Lung (tissue), 11 donors: ENCODE measurements at regions not wholly inside any gene's neighbourhood (a gene's known extent, or its start where the extent isn't known, plus 50 kb on each side); places are given as distances from the start of the nearest gene placed in this dataset.

Source experiments
- ATAC-seq: fragments of 200-7000 bp; cut with Tn5 transposase; one replicate; pipeline ENCODE4 v1.9.1; 2020; ENCODE audit warnings: moderate number of reproducible peaks; ENCODE audit not compliant: insufficient read depth, low FRiP score
- DNase-seq, 3 donors: peaks; one replicate each; pipeline ENCODE4 v3.0.0-alpha.2; 2013 to 2017
- H3K27ac ChIP-seq, 2 donors: one replicate each; pipeline ENCODE4 v1.5.1; 2013; ENCODE audit warnings: mild to moderate bottlenecking in 2 of 2, moderate library complexity in 2 of 2, control low read depth in 1 of 2, inconsistent platforms in 1 of 2, low read depth in 1 of 2, low read length in 1 of 2
- H3K27me3 ChIP-seq, 3 donors: one replicate each; pipeline ENCODE4 v1.5.1; 2013; ENCODE audit warnings: low read length in 2 of 3; ENCODE audit not compliant: control insufficient read depth in 3 of 3, insufficient read depth in 3 of 3
- H3K36me3 ChIP-seq, 4 donors: one replicate each; pipeline ENCODE4 v1.5.1; 2013; ENCODE audit warnings: low read length in 4 of 4, mild to moderate bottlenecking in 1 of 4, moderate library complexity in 1 of 4; ENCODE audit not compliant: control insufficient read depth in 4 of 4, insufficient read depth in 4 of 4
- H3K4me1 ChIP-seq, 5 donors: one replicate each; pipeline ENCODE4 v1.5.1; 2013; ENCODE audit warnings: low read length in 5 of 5, mild to moderate bottlenecking in 2 of 5, moderate library complexity in 1 of 5; ENCODE audit not compliant: control insufficient read depth in 5 of 5, insufficient read depth in 5 of 5
- H3K4me3 ChIP-seq: one replicate; pipeline ENCODE4 v1.5.1; 2013; ENCODE audit warnings: mild to moderate bottlenecking, control low read depth, moderate library complexity
- H3K9ac ChIP-seq, 2 donors: one replicate each; pipeline ENCODE4 v1.5.1; 2013; ENCODE audit warnings: low read length in 2 of 2, control low read depth in 1 of 2; ENCODE audit not compliant: insufficient read depth in 1 of 2
- H3K9me3 ChIP-seq, 4 donors: one replicate each; pipeline ENCODE4 v1.5.1; 2013; ENCODE audit warnings: low read length in 3 of 4, mild to moderate bottlenecking in 1 of 4, moderate library complexity in 1 of 4; ENCODE audit not compliant: control insufficient read depth in 4 of 4, insufficient read depth in 3 of 4
- WGBS, 2 donors: extraction: QIAGEN DNeasy Blood & Tissue Kit; methylation state at CpG; one replicate each; pipeline ENCODE4 v1.1.7; 2013; 5-methylcytosine and 5-hydroxymethylcytosine counted together
- TF ChIP-seq, protein P1 (sequence below): IDR thresholded peaks from 2 replicates; pipeline ENCODE4 v1.5.1; 2012; ENCODE audit warnings: mild to moderate bottlenecking; ENCODE audit errors: control extremely low read depth, extremely low read depth
- donor health status: control.
- donor health status: control.
- donor health status: Bipolar disorder and iron deficiency.
- donor health status: healthy.
- donor health status: DM: yes; HTN: yes; CAD: no.

DNA sequence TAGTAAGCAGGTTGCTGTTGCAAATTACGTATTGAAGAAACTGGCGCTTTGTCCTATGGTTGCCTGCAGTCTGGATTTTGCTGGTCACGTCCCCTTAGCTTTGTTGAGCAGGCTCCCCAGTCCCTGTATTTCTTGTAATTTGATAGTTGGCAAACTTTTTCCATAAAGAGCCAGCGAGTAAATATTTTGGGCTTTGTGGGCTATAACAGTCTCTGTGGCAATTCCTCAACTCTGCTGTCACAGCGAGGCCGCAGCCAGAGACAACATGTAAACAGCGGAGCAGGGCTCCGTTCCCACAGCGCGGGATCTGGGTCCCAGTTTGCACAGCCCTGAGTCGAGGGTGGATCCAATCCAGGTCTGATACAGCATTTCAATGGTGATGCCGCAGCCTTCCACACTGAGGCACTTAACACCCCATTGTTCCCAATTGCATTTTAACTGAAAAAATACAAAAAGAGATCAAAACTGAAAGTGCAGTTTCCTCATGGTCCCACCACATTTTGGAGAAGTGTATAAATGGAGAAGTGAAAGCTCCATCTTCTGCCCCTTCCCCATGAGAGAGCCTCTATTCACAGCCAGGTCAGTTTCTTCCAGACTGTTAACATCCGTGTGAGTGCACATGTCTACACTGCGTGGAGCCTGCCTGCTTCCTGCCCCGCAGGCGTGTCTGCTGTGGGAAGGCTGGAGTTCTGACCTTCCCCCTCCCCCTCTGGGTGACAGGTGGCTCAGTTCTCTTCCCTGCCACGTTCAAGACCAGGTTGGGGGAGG lies 89.1 kb downstream of the RPS6KA4 start:
- Histone ChIP-seq H3K4me3 (no peak overlapping the region), H3K9me3 (peaks cover 0 to 2% (median 0%) of the 10 kb centered on the region in 4 donors), H3K9ac (peak overlapping the region in 1 of 2 donors; percentile 34), H3K36me3 (no peaks in the 10 kb centered on the region), H3K27me3 (no peaks in the 10 kb centered on the region), H3K27ac (peak overlapping the region in 1 of 2 donors; percentile 8), H3K4me1 (peaks cover 0 to 22% (median 0%) of the 10 kb centered on the region in 5 donors)
- TF ChIP-seq, protein P1, sequence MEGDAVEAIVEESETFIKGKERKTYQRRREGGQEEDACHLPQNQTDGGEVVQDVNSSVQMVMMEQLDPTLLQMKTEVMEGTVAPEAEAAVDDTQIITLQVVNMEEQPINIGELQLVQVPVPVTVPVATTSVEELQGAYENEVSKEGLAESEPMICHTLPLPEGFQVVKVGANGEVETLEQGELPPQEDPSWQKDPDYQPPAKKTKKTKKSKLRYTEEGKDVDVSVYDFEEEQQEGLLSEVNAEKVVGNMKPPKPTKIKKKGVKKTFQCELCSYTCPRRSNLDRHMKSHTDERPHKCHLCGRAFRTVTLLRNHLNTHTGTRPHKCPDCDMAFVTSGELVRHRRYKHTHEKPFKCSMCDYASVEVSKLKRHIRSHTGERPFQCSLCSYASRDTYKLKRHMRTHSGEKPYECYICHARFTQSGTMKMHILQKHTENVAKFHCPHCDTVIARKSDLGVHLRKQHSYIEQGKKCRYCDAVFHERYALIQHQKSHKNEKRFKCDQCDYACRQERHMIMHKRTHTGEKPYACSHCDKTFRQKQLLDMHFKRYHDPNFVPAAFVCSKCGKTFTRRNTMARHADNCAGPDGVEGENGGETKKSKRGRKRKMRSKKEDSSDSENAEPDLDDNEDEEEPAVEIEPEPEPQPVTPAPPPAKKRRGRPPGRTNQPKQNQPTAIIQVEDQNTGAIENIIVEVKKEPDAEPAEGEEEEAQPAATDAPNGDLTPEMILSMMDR: no peak
- 10 to 12% methylated on average over 17 of the region's 17 CpGs for WGBS, 2 donors
- DNase-seq (peak in 2 of 3 donors; percentile 60 to 78), ATAC-seq (peak; percentile 58)

GRCh38 chr11:64448599-64449380 lies 89.8 kb downstream of the RPS6KA4 start:
- 2% methylated on average over 35 to 37 of the region's 37 CpGs for WGBS, 2 donors
- no peak overlapping the region for H3K9ac ChIP-seq
- H3K4me1 ChIP-seq: peaks cover 0 to 22% (median 0%) of the 10 kb centered on the region in 5 donors
- TF ChIP-seq, protein P1: peak; percentile 59
- H3K9me3 ChIP-seq: peaks cover 0 to 8% (median 0%) of the 10 kb centered on the region in 4 donors
- H3K4me3 ChIP-seq: no peak overlapping the region
- DNase-seq (peak; percentile 78 to 81 (median 80)), ATAC-seq (peak; percentile 95)
- no peaks in the 10 kb centered on the region for H3K27me3 ChIP-seq
- no peaks in the 10 kb centered on the region for H3K36me3 ChIP-seq
- peak overlapping the region in 1 of 2 donors; percentile 8 for H3K27ac ChIP-seq

- Histone ChIP-seq H3K9ac (no peak overlapping the region), H3K4me3 (no peak overlapping the region), H3K27ac (no peak overlapping the region), H3K4me1 (peaks cover 0 to 22% (median 0%) of the 10 kb centered on the region in 5 donors), H3K36me3 (no peaks in the 10 kb centered on the region), H3K9me3 (peaks cover 0 to 8% (median 0%) of the 10 kb centered on the region in 4 donors), H3K27me3 (no peaks in the 10 kb centered on the region)
- 22 to 25% methylated on average over 31 of the region's 31 CpGs for WGBS, 2 donors
- DNase-seq (peak; percentile 45 to 64 (median 53)), ATAC-seq (peak; percentile 78)
- TF ChIP-seq, protein P1: peak; percentile 24
Observed at GRCh38 chr11:64449381-64450167, 90.6 kb downstream of the RPS6KA4 start.
